AG09309 (cell line): ENCODE measurements at regions not wholly inside any gene's neighbourhood (a gene's known extent, or its start where the extent isn't known, plus 50 kb on each side); places are given as distances from the start of the nearest gene placed in this dataset.

Source experiments
- DNase-seq: peaks from one replicate; pipeline ENCODE4 v3.0.0-alpha.2; 2010; ENCODE audit warnings: low read depth
- H3K4me3 ChIP-seq: 2 replicates; pipeline ENCODE4 v1.5.1; 2011; ENCODE audit warnings: mild to moderate bottlenecking, low read depth, low read length, moderate library complexity; ENCODE audit not compliant: control insufficient read depth
- CTCF ChIP-seq: IDR thresholded peaks from 2 replicates; pipeline ENCODE4 v1.5.1; 2011; ENCODE audit warnings: mild to moderate bottlenecking, low read depth, low read length, inconsistent platforms; ENCODE audit not compliant: insufficient read depth, control insufficient read depth; ENCODE audit errors: missing control alignments

DNA sequence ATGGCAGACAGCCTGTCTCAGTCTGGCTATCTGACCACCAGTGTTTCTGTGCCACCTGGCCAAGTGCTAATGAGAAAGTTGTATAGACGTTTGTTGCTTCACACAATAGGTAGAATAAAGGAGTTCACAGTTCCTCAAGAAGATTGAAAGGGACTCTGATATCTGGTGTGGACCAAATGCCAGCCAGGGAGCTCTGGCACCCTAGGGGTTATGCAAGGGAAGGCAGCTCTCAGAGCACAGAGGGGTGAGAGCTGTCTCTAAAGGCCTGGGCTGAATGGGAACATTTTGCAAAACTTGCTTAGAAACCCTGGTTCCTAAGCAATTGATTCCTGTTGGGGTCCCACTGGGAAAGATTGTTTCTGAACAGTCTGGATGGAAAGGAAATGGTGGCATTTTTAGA lies 553.8 kb downstream of the EPHA4 start:
- no peak for TF ChIP-seq CTCF
- DNase-seq: no peak
- H3K4me3 ChIP-seq: no peak overlapping the region

DNA sequence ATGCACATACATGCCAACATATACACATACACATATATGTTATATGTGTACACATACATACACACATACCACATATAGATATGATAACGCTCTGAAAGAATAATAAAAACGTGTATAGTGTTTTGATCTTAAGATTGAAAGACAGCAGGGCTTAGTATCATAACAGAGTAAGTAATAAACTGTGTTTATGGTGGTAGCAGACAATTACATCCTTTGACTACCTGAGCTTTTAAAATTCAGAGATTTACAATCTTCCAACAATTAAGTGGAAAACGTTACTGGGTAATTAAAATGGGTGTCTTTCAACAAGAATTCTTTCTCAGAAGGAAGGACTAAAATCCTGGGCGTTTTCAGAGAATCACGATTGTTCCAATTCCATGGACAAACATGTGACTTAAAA lies 552.4 kb downstream of the EPHA4 start:
- no peak overlapping the region for H3K4me3 ChIP-seq
- no peak for DNase-seq
- TF ChIP-seq CTCF: no peak

DNA sequence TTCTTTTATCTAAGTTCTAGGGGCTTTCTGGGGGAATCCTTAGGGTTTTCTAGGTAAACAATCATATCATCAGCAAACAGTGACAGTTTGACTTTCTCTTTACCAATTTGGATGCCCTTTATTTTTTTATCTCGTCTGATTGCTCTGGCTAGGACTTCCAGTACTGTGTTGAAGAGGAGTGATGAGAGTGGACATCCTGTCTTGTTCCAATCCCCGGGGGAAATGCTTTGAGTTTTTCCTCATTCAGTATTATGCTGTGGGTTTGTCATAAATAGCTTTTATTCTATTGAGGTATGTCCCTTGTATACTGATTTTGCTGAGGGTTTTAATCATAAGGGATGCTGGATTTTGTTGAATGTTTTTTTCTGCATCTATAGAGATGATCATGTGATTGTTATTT lies 549.5 kb downstream of the EPHA4 start:
- H3K4me3 ChIP-seq: no peak overlapping the region
- DNase-seq: no peak
- no peak for TF ChIP-seq CTCF

GRCh38 chr2:221025398-221025797 lies 546.7 kb downstream of the EPHA4 start:
- H3K4me3 ChIP-seq: no peak overlapping the region
- DNase-seq: no peak
- TF ChIP-seq CTCF: no peak

DNA sequence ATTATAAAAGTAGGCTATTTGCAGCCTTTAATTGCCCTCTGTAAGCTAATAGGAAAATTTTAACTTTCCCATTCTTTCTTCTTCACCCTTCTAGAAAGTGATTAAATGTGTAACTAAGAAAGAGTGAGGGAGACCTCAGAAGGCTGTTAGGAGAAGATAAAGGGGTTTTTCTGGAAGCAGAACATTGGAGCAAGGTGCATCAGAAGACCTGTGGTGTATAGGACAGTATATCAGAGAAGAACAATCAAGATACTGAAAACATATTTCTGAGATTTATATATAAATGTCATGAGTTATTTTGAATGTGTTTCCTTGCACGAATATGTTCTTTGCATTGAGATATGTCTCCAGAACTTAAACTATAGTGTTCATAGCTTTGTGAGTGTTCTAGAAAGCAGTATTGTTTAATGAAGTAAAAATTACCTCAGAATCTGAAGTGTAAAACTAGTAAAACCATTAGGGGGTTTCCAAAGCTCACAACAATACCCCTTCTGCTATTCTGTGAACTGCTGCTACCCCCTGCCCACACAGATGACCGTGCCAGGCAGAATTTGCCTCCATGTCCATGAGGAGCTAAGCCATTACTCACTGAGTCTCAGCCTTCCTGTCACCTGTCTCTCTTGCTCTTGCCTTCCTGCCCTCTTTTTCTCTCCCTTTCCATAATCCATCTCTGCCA lies 537.9 kb downstream of the EPHA4 start:
- TF ChIP-seq CTCF: no peak
- H3K4me3 ChIP-seq: no peak overlapping the region
- no peak for DNase-seq

- no peak overlapping the region for H3K4me3 ChIP-seq
- TF ChIP-seq CTCF: no peak
- DNase-seq: no peak
Observed at GRCh38 chr2:221034973-221035372, 537.1 kb downstream of the EPHA4 start.

DNA sequence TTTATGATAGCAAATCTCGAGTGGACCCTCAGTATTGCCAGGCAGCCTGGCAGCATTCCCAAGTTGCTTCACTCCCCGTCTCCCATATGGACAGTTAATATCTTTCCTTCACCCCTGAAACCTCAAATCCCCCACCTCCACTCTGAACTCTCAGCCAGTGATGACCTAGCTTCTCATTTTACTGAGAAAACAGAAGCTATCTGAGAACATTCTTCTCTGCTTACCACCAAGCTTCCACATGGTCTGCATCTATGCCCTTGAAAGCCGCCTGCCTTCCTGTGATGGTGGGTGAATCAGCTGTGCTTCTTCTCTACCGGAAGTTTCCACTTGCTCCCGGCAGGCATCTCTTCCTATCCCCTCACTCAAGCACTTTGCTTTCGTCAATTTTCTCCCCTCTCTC lies 529.2 kb downstream of the EPHA4 start:
- no peak overlapping the region for H3K4me3 ChIP-seq
- TF ChIP-seq CTCF: no peak
- no peak for DNase-seq
